GM23248 (cell line): ENCODE measurements at regions not wholly inside any gene's neighbourhood (a gene's known extent, or its start where the extent isn't known, plus 50 kb on each side); places are given as distances from the start of the nearest gene placed in this dataset.

Experiments
- DNase-seq: peaks from one replicate; pipeline ENCODE4 v3.0.0-alpha.2; 2015
- H2AFZ ChIP-seq: fragments of 200-600 bp; sonication (generic); 2 replicates; pipeline ENCODE4 v1.6.1; 2016; ENCODE audit warnings: antibody characterized with exemption
- H3F3A ChIP-seq: fragments of 200-600 bp; sonication (generic); 2 replicates; pipeline ENCODE4 v1.6.1; 2016; ENCODE audit warnings: mild to moderate bottlenecking, antibody characterized with exemption, mixed run types; ENCODE audit not compliant: insufficient read depth
- H3K27ac ChIP-seq: fragments of 200-600 bp; sonication (generic); 2 replicates; pipeline ENCODE4 v1.5.1; 2016; ENCODE audit warnings: mild to moderate bottlenecking
- H3K27me3 ChIP-seq: fragments of 200-600 bp; sonication (generic); replicated peaks from 2 replicates; pipeline ENCODE4 v1.6.1; 2016; ENCODE audit warnings: mild to moderate bottlenecking; ENCODE audit not compliant: insufficient read depth
- H3K36me3 ChIP-seq: fragments of 200-600 bp; sonication (generic); 2 replicates; pipeline ENCODE4 v1.6.1; 2016; ENCODE audit warnings: low read depth, mild to moderate bottlenecking
- H3K4me1 ChIP-seq: fragments of 200-600 bp; sonication (generic); 2 replicates; pipeline ENCODE4 v1.6.1; 2016; ENCODE audit warnings: mild to moderate bottlenecking; ENCODE audit not compliant: insufficient read depth
- H3K4me2 ChIP-seq: fragments of 200-600 bp; sonication (generic); one replicate; pipeline ENCODE4 v1.6.1; 2016; ENCODE audit warnings: mild to moderate bottlenecking; ENCODE audit not compliant: unreplicated experiment
- H3K4me3 ChIP-seq: fragments of 200-600 bp; sonication (generic); 2 replicates; pipeline ENCODE4 v1.5.1; 2016; ENCODE audit warnings: mild to moderate bottlenecking
- H3K79me2 ChIP-seq: fragments of 200-600 bp; sonication (generic); 2 replicates; pipeline ENCODE4 v1.6.1; 2016; ENCODE audit warnings: mild to moderate bottlenecking; ENCODE audit not compliant: insufficient read depth
- H3K9ac ChIP-seq: fragments of 200-600 bp; sonication (generic); 2 replicates; pipeline ENCODE4 v1.6.1; 2016; ENCODE audit warnings: mild to moderate bottlenecking
- H3K9me2 ChIP-seq: fragments of 200-600 bp; sonication (generic); 2 replicates; pipeline ENCODE4 v1.6.1; 2016; ENCODE audit warnings: mixed run types, mild to moderate bottlenecking, moderate library complexity; ENCODE audit not compliant: insufficient read depth
- H3K9me3 ChIP-seq: fragments of 200-600 bp; sonication (generic); one replicate; pipeline ENCODE4 v1.6.1; 2017; ENCODE audit warnings: low read depth
- H4K20me1 ChIP-seq: fragments of 200-600 bp; sonication (generic); 2 replicates; pipeline ENCODE4 v1.6.0; 2016; ENCODE audit not compliant: insufficient read depth
- EZH2 ChIP-seq: fragments of 200-600 bp; sonication (generic); IDR thresholded peaks from 2 replicates; pipeline ENCODE4 v1.6.1; 2018; ENCODE audit warnings: antibody characterized with exemption, mild to moderate bottlenecking; ENCODE audit not compliant: insufficient read depth, poor library complexity, severe bottlenecking
- EZH2phosphoT487 ChIP-seq: fragments of 200-600 bp; sonication (generic); IDR thresholded peaks from 2 replicates; pipeline ENCODE4 v1.6.1; 2018; ENCODE audit warnings: antibody characterized with exemption, moderate library complexity, mild to moderate bottlenecking, low read depth; ENCODE audit not compliant: insufficient read depth
- WGBS, 2 experiments: methylation state at CpG; one replicate each; pipeline ENCODE4 v1.1.6; 2015 to 2017; ENCODE audit warnings: low lambda C conversion rate in 2 of 2, low coverage in 1 of 2; ENCODE audit errors: missing lambda C conversion rate in 2 of 2; 5-methylcytosine and 5-hydroxymethylcytosine counted together
- in situ Hi-C: fragments of 300-500 bp; cut with MboI; formaldehyde crosslinking; loops from 2 replicates; pipeline ENCODE4 v1.15.0; 2020

DNA sequence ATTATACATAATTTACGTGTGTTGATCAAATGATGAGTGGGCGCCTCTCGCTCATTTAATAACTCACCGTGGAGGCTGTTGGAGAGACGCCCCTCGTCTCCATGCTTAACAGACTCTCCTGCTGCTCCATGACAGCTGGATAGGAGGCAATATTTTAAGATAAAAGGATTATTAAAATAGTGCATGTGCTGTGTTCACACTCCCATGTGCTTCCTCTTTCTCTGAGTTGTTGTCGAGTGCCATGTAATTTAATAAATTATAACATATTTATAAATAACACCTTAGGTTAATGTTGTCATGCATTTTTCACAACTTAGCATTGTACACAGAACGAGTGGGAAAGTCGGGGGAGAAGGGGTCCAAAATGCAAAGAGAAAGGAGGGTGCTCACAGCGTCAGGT is 161.4 kb upstream of the TSHZ3 start:
- H3K4me2 ChIP-seq, result no peak overlapping the region
- H3K9ac ChIP-seq, result no peak overlapping the region
- no peak for TF ChIP-seq EZH2
- no peak for TF ChIP-seq EZH2phosphoT487
- WGBS, 2 experiments, result 54 to 64% methylated on average over 10 of the region's 10 CpGs
- H3K27me3 ChIP-seq, result peaks cover 40% of the 10 kb centered on the region
- H4K20me1 ChIP-seq, result no peaks in the 10 kb centered on the region
- no peak for DNase-seq
- no peaks in the 10 kb centered on the region for H3K4me1 ChIP-seq
- no peak overlapping the region for H3K4me3 ChIP-seq
- H3K9me2 ChIP-seq, result no peaks in the 10 kb centered on the region
- H3K27ac ChIP-seq, result no peak overlapping the region
- H3K79me2 ChIP-seq, result no peaks in the 10 kb centered on the region
- in situ Hi-C loops, result no loop called here
- no peak overlapping the region for H2AFZ ChIP-seq
- no peaks in the 10 kb centered on the region for H3F3A ChIP-seq
- H3K9me3 ChIP-seq, result no peaks in the 10 kb centered on the region
- no peaks in the 10 kb centered on the region for H3K36me3 ChIP-seq

DNA sequence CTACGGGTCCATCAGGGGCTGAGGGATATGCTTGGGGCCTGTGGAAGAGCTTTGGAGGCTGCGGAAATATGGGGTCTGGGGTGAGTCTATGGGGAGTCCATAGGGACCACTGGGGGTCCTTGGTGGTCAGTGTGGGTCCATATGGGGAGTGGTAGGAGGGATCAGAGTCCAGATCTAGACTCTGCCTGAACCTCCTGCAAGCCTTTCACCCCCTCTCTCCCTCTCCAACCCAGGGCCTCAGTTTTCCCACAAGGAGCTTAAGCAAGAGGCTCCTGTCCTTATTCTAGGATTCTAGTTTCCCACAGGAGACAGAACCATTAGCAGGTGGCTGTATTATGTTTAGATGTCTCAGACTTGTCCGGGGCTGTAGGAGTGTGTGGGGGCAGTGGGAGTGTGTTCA is 161.9 kb upstream of the TSHZ3 start:
- H3K9me3 ChIP-seq, result no peaks in the 10 kb centered on the region
- no peaks in the 10 kb centered on the region for H3K79me2 ChIP-seq
- peaks cover 39% of the 10 kb centered on the region for H3K27me3 ChIP-seq
- H3K27ac ChIP-seq, result no peak overlapping the region
- no peak overlapping the region for H2AFZ ChIP-seq
- TF ChIP-seq EZH2 (no peak), EZH2phosphoT487 (no peak)
- 23 to 31% methylated on average over 3 of the region's 3 CpGs for WGBS, 2 experiments
- in situ Hi-C loops, result no loop called here
- no peaks in the 10 kb centered on the region for H3K4me1 ChIP-seq
- no peaks in the 10 kb centered on the region for H4K20me1 ChIP-seq
- H3K36me3 ChIP-seq, result no peaks in the 10 kb centered on the region
- no peaks in the 10 kb centered on the region for H3F3A ChIP-seq
- DNase-seq, result no peak
- no peak overlapping the region for H3K4me3 ChIP-seq
- H3K9ac ChIP-seq, result no peak overlapping the region
- no peaks in the 10 kb centered on the region for H3K9me2 ChIP-seq
- H3K4me2 ChIP-seq, result no peak overlapping the region

DNA sequence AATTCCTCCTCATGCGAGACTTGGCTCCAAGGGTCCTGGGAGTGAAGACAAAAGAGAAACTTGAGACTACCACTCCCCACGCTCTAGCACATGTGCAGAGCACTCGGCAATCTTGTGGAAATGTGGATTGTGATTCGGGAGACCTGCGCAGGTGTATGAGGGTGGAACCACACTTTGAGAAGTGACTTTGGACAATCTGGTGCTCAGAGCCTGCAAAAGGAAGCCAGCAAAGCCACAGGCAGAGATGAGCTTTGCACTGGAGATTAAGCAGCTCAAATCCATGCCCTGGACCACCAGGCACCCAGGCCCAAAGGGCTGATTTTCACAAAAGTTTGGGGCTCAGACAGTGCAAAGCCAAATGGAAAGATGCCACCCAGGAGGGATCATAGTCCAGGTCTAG is 162.5 kb upstream of the TSHZ3 start:
- Histone ChIP-seq H3K9me2 (no peaks in the 10 kb centered on the region), H3K27ac (no peak overlapping the region), H3K9me3 (no peaks in the 10 kb centered on the region), H3K9ac (no peak overlapping the region), H3K4me1 (no peaks in the 10 kb centered on the region), H3K4me2 (no peak overlapping the region), H4K20me1 (no peaks in the 10 kb centered on the region), H2AFZ (no peak overlapping the region), H3K4me3 (no peak overlapping the region), H3F3A (no peaks in the 10 kb centered on the region), H3K79me2 (no peaks in the 10 kb centered on the region), H3K27me3 (peaks cover 33% of the 10 kb centered on the region), H3K36me3 (no peaks in the 10 kb centered on the region)
- TF ChIP-seq EZH2, result no peak
- no peak for TF ChIP-seq EZH2phosphoT487
- in situ Hi-C loops, result no loop called here
- WGBS, 2 experiments, result 68 to 73% methylated on average over 5 of the region's 5 CpGs
- no peak for DNase-seq

- WGBS, 2 experiments, result 47 to 53% methylated on average over 10 of the region's 10 CpGs
- Histone ChIP-seq H2AFZ (no peak overlapping the region), H3K4me1 (no peaks in the 10 kb centered on the region), H3K9me2 (no peaks in the 10 kb centered on the region), H3K9ac (no peak overlapping the region), H3K27ac (no peak overlapping the region), H3K27me3 (peaks cover 33% of the 10 kb centered on the region), H3K4me2 (no peak overlapping the region), H3K4me3 (no peak overlapping the region), H4K20me1 (no peaks in the 10 kb centered on the region), H3K9me3 (no peaks in the 10 kb centered on the region), H3K79me2 (no peaks in the 10 kb centered on the region), H3K36me3 (no peaks in the 10 kb centered on the region), H3F3A (no peaks in the 10 kb centered on the region)
- TF ChIP-seq EZH2 (no peak), EZH2phosphoT487 (no peak)
- in situ Hi-C loops, result no loop called here
- DNase-seq, result no peak
Observed at GRCh38 chr19:31512181-31512970, 163.1 kb upstream of the TSHZ3 start.
